Mesothelial cell of epicardium (in vitro differentiated cells): ENCODE measurements at regions not wholly inside any gene's neighbourhood (a gene's known extent, or its start where the extent isn't known, plus 50 kb on each side); places are given as distances from the start of the nearest gene placed in this dataset.

ENCODE experiments used
- DNase-seq, 2 experiments: peaks; one replicate each; pipeline ENCODE4 v3.0.0; 2021; ENCODE audit warnings: low spot score in 2 of 2; ENCODE audit not compliant: unreplicated experiment in 2 of 2
- H3K27ac Mint-ChIP-seq: 2 replicates; pipeline ENCODE4 v1.8.0; 2021; ENCODE audit warnings: mixed read lengths
- H3K27me3 Mint-ChIP-seq: 2 replicates; pipeline ENCODE4 v1.8.0; 2021; ENCODE audit warnings: low read depth, mixed read lengths
- H3K36me3 Mint-ChIP-seq: 2 replicates; pipeline ENCODE4 v1.8.0; 2021; ENCODE audit warnings: mixed read lengths
- H3K4me1 Mint-ChIP-seq: 2 replicates; pipeline ENCODE4 v1.8.0; 2021; ENCODE audit warnings: mixed read lengths
- H3K4me3 Mint-ChIP-seq: 2 replicates; pipeline ENCODE4 v1.8.0; 2021; ENCODE audit warnings: mild to moderate bottlenecking, moderate library complexity, mixed read lengths
- H3K9me3 Mint-ChIP-seq: 2 replicates; pipeline ENCODE4 v1.8.0; 2021; ENCODE audit warnings: mixed read lengths
- CTCF ChIP-seq: fragments of 200-600 bp; sonication (generic); IDR thresholded peaks from one replicate; pipeline ENCODE4 v1.5.0; 2021; ENCODE audit warnings: antibody characterized with exemption; ENCODE audit not compliant: unreplicated experiment

GRCh38 chr21:26368591-26369320 lies 198.2 kb upstream of the APP start:
- no peak for TF ChIP-seq CTCF
- H3K27ac Mint-ChIP-seq: no peak overlapping the region
- no peaks in the 10 kb centered on the region for H3K36me3 Mint-ChIP-seq
- H3K27me3 Mint-ChIP-seq: no peaks in the 10 kb centered on the region
- H3K9me3 Mint-ChIP-seq: peaks cover 8% of the 10 kb centered on the region
- H3K4me3 Mint-ChIP-seq: no peak overlapping the region
- no peak for DNase-seq
- H3K4me1 Mint-ChIP-seq: no peaks in the 10 kb centered on the region

GRCh38 chr21:26366781-26367180 lies 196.2 kb upstream of the APP start:
- Mint-ChIP-seq H3K4me1 (no peaks in the 10 kb centered on the region), H3K4me3 (no peak overlapping the region), H3K27me3 (no peaks in the 10 kb centered on the region), H3K9me3 (peaks cover 5% of the 10 kb centered on the region), H3K36me3 (no peaks in the 10 kb centered on the region), H3K27ac (no peak overlapping the region)
- no peak for TF ChIP-seq CTCF
- DNase-seq: no peak

- no peak overlapping the region for H3K27ac Mint-ChIP-seq
- H3K9me3 Mint-ChIP-seq: peaks cover 5% of the 10 kb centered on the region
- H3K4me3 Mint-ChIP-seq: no peak overlapping the region
- no peaks in the 10 kb centered on the region for H3K36me3 Mint-ChIP-seq
- no peaks in the 10 kb centered on the region for H3K27me3 Mint-ChIP-seq
- no peak for TF ChIP-seq CTCF
- H3K4me1 Mint-ChIP-seq: no peaks in the 10 kb centered on the region
- DNase-seq: no peak
These were observed 195.3 kb upstream of the APP start for GRCh38 chr21:26365849-26366248.

GRCh38 chr21:26351661-26352060 lies 181.1 kb upstream of the APP start:
- no peaks in the 10 kb centered on the region for H3K4me1 Mint-ChIP-seq
- no peaks in the 10 kb centered on the region for H3K27me3 Mint-ChIP-seq
- H3K27ac Mint-ChIP-seq: no peak overlapping the region
- peaks cover 1% of the 10 kb centered on the region for H3K36me3 Mint-ChIP-seq
- peaks cover 39% of the 10 kb centered on the region for H3K9me3 Mint-ChIP-seq
- no peak overlapping the region for H3K4me3 Mint-ChIP-seq
- TF ChIP-seq CTCF: no peak
- no peak for DNase-seq

GRCh38 chr21:26332867-26333266 lies 162.3 kb upstream of the APP start:
- no peak for TF ChIP-seq CTCF
- Mint-ChIP-seq H3K4me3 (no peak overlapping the region), H3K27me3 (no peaks in the 10 kb centered on the region), H3K27ac (no peak overlapping the region), H3K4me1 (no peaks in the 10 kb centered on the region), H3K36me3 (no peaks in the 10 kb centered on the region), H3K9me3 (peaks cover 28% of the 10 kb centered on the region)
- DNase-seq: no peak
